ES-I3 (cell line): ENCODE measurements at regions not wholly inside any gene's neighbourhood (a gene's known extent, or its start where the extent isn't known, plus 50 kb on each side); places are given as distances from the start of the nearest gene placed in this dataset.
"Not testable (repeated sequence)": the region's sequence is repeated elsewhere in the genome, so short reads cannot be mapped to it uniquely, and the experiment has no call there.

Experiments used
- H3K36me3 ChIP-seq: 2 replicates; pipeline ENCODE4 v1.6.1; 2013; ENCODE audit warnings: mild to moderate bottlenecking, low read length, control low read depth, moderate library complexity; ENCODE audit not compliant: insufficient read depth
- H3K4me1 ChIP-seq: 2 replicates; pipeline ENCODE4 v1.6.1; 2013; ENCODE audit warnings: mild to moderate bottlenecking, control low read depth, low read length; ENCODE audit not compliant: insufficient read depth
- H3K9ac ChIP-seq: 2 replicates; pipeline ENCODE4 v1.6.1; 2013; ENCODE audit warnings: low read depth, mild to moderate bottlenecking, low read length, moderate library complexity
- H3K9me3 ChIP-seq: 2 replicates; pipeline ENCODE4 v1.6.1; 2013; ENCODE audit warnings: mild to moderate bottlenecking, low read length, moderate library complexity; ENCODE audit not compliant: control insufficient read depth, insufficient read depth

- Histone ChIP-seq H3K9me3 (no peaks in the 10 kb centered on the region), H3K9ac (no peak overlapping the region), H3K36me3 (no peaks in the 10 kb centered on the region), H3K4me1 (no peaks in the 10 kb centered on the region)
Measured at GRCh38 chr5:101838435-101838834, 457.6 kb downstream of the SLCO4C1 start.

GRCh38 chr5:101829255-101829654 lies 466.8 kb downstream of the SLCO4C1 start:
- H3K36me3 ChIP-seq, result no peaks in the 10 kb centered on the region
- no peaks in the 10 kb centered on the region for H3K4me1 ChIP-seq
- no peaks in the 10 kb centered on the region; the same call in 1 of the 2 replicates for H3K9me3 ChIP-seq
- H3K9ac ChIP-seq, result no peak overlapping the region

- no peaks in the 10 kb centered on the region for H3K4me1 ChIP-seq
- no peaks in the 10 kb centered on the region for H3K9me3 ChIP-seq
- H3K36me3 ChIP-seq, result no peaks in the 10 kb centered on the region
- no peak overlapping the region for H3K9ac ChIP-seq
Measured at GRCh38 chr5:101811466-101811865, 484.6 kb downstream of the SLCO4C1 start.

GRCh38 chr5:101806410-101806809 lies 489.7 kb downstream of the SLCO4C1 start:
- Histone ChIP-seq H3K4me1 (no peaks in the 10 kb centered on the region), H3K9me3 (no peaks in the 10 kb centered on the region), H3K36me3 (no peaks in the 10 kb centered on the region), H3K9ac (no peak overlapping the region)

GRCh38 chr5:101796427-101796826 lies 499.7 kb downstream of the SLCO4C1 start:
- Histone ChIP-seq H3K9ac (no peak overlapping the region), H3K4me1 (no peaks in the 10 kb centered on the region), H3K36me3 (no peaks in the 10 kb centered on the region), H3K9me3 (no peaks in the 10 kb centered on the region)

GRCh38 chr5:101788797-101789196 lies 507.3 kb downstream of the SLCO4C1 start:
- no peak overlapping the region for H3K9ac ChIP-seq
- no peaks in the 10 kb centered on the region for H3K36me3 ChIP-seq
- H3K4me1 ChIP-seq, result peaks cover 7% of the 10 kb centered on the region; the same call in 1 of the 2 replicates
- H3K9me3 ChIP-seq, result no peaks in the 10 kb centered on the region

GRCh38 chr5:101785090-101785489 lies 511.0 kb downstream of the SLCO4C1 start:
- no peaks in the 10 kb centered on the region for H3K9me3 ChIP-seq
- no peak overlapping the region for H3K9ac ChIP-seq
- H3K36me3 ChIP-seq, result no peaks in the 10 kb centered on the region
- peaks cover 7% of the 10 kb centered on the region; the same call in 1 of the 2 replicates for H3K4me1 ChIP-seq

- H3K4me1 ChIP-seq, result peaks cover 4% of the 10 kb centered on the region; the same call in 1 of the 2 replicates
- H3K9me3 ChIP-seq, result no peaks in the 10 kb centered on the region
- H3K9ac ChIP-seq, result peak overlapping the region; percentile 4; the same call in 1 of the 2 replicates
- no peaks in the 10 kb centered on the region for H3K36me3 ChIP-seq
Measured at GRCh38 chr5:101783241-101784013, 512.7 kb downstream of the SLCO4C1 start.

- Histone ChIP-seq H3K9me3 (no peaks in the 10 kb centered on the region), H3K36me3 (no peaks in the 10 kb centered on the region), H3K9ac (no peak overlapping the region), H3K4me1 (no peaks in the 10 kb centered on the region)
Measured at GRCh38 chr5:101782352-101783103, 513.6 kb downstream of the SLCO4C1 start.

- Histone ChIP-seq H3K9me3 (no peaks in the 10 kb centered on the region), H3K9ac (no peak overlapping the region), H3K4me1 (no peaks in the 10 kb centered on the region), H3K36me3 (no peaks in the 10 kb centered on the region)
Measured at GRCh38 chr5:101751105-101751504, 545.0 kb downstream of the SLCO4C1 start.

GRCh38 chr5:101743000-101743399 lies 553.1 kb downstream of the SLCO4C1 start:
- H3K36me3 ChIP-seq, H3K9ac ChIP-seq, H3K4me1 ChIP-seq, H3K9me3 ChIP-seq: not testable (repeated sequence)

GRCh38 chr5:101728933-101729332 lies 567.2 kb downstream of the SLCO4C1 start:
- Histone ChIP-seq H3K4me1 (peaks cover 6% of the 10 kb centered on the region; the same call in 1 of the 2 replicates), H3K9me3 (no peaks in the 10 kb centered on the region), H3K9ac (no peak overlapping the region), H3K36me3 (no peaks in the 10 kb centered on the region)

GRCh38 chr5:101721543-101721942 lies 574.5 kb downstream of the SLCO4C1 start:
- no peaks in the 10 kb centered on the region for H3K36me3 ChIP-seq

GRCh38 chr5:101720033-101720432 lies 576.1 kb downstream of the SLCO4C1 start:
- H3K36me3 ChIP-seq, result no peaks in the 10 kb centered on the region
- no peaks in the 10 kb centered on the region for H3K9me3 ChIP-seq
- peaks cover 19% of the 10 kb centered on the region; the same call in 1 of the 2 replicates for H3K4me1 ChIP-seq
- no peak overlapping the region for H3K9ac ChIP-seq

More at GRCh38 chr5:101721543-101721942, 574.5 kb downstream of the SLCO4C1 start:
- Histone ChIP-seq H3K4me1 (peaks cover 19% of the 10 kb centered on the region; the same call in 1 of the 2 replicates), H3K9me3 (no peaks in the 10 kb centered on the region), H3K9ac (no peak overlapping the region)

GRCh38 chr5:101717721-101718120 lies 578.4 kb downstream of the SLCO4C1 start:
- H3K9ac ChIP-seq, result no peak overlapping the region
- H3K9me3 ChIP-seq, result no peaks in the 10 kb centered on the region
- H3K4me1 ChIP-seq, result peaks cover 19% of the 10 kb centered on the region; the same call in 1 of the 2 replicates
- H3K36me3 ChIP-seq, result no peaks in the 10 kb centered on the region
